Activated CD4-positive, alpha-beta T cell treated with anti-CD3 and anti-CD28 coated beads, Interleukin-2, amount 50 U/mL, for 48 hours (primary cell): ENCODE measurements at regions not wholly inside any gene's neighbourhood (a gene's known extent, or its start where the extent isn't known, plus 50 kb on each side); places are given as distances from the start of the nearest gene placed in this dataset.

Source experiments
- DNase-seq, 2 experiments: peaks; one replicate each; pipeline ENCODE4 v3.0.0-alpha.2; 2020

DNA sequence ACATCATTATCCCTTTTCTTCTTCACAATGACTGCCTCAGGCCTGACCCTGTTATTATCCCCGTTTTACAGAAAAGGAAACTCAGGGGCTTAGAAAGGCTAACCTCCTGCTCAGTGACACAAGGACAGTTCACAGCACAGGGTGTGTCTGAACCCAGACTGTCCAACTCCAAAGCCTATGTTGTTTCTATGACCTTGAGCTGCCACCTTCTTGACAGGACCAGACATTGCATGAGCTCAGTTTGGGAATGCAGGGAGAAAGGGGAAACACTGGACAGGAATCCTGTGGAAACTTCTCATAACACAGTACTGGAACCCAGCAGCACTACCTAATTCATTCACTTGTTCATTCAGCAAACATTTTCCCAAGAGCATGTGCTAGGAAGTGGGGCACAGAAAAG lies 472.8 kb downstream of the CDK5RAP2 start:
- no peak for DNase-seq

- no peak for DNase-seq
Measured at GRCh38 chr9:120104771-120105170, 475.2 kb downstream of the CDK5RAP2 start.

DNA sequence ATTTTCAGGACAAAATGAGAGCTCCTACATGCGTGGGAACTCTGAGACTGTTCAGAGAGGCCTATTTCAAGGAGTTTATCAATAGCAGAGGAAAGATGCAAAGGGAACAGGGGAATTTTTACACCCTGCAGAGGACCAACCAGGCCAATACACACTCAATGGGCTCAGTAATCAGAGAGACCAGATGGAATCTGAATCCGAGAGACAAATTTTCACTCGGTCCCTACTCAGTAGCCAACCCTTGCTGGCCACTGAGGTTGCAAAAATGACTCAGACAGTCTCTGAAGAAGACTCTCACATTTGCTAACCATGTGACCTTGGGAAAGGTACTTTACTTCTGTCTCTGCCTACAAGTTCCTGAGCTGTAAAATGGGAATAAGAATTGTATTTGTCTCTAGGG lies 479.4 kb downstream of the CDK5RAP2 start:
- DNase-seq = no peak

- DNase-seq = no peak
Measured at GRCh38 chr9:120099065-120099464, 480.9 kb downstream of the CDK5RAP2 start.

- no peak for DNase-seq
Measured at GRCh38 chr9:120098584-120098983, 481.4 kb downstream of the CDK5RAP2 start.

DNA sequence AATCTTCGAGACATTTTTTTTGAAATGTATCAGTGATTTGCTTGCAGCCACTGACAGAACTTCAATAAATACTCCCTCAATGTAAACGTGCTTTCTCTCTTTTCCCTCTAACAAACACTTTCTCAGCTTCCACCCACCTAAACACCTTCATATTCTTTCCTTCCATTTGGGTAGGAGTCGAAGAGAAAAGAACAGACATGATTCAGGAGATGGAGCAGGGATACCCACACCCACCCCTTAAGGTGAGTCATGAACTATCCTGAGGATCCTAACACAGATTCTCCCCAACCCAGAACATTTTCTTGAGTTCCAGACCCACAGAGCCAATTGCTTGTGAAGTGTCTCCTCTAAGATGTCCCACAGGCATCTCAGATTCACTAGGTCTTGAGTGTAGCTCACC lies 488.8 kb downstream of the CDK5RAP2 start:
- DNase-seq = no peak

DNA sequence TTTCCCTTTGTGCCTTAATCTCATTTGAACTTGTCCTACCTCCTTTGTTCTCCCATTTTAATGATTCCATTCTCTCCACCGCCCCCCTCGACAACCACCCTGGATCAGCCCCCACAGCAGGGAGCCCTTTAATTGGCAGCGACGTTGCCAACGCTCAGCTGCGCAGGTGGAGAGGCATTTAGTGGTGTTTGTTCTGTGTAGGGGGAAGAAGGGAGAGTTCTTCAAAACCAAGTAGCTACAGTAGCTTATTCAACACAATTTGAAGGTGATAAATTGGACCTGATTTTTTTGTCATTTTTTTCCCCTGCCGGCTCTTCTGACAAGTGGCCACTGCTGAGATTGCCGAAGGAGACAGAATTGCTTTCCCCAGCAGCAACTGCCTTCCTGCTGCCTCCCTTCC lies 499.1 kb downstream of the CDK5RAP2 start:
- no peak for DNase-seq

DNA sequence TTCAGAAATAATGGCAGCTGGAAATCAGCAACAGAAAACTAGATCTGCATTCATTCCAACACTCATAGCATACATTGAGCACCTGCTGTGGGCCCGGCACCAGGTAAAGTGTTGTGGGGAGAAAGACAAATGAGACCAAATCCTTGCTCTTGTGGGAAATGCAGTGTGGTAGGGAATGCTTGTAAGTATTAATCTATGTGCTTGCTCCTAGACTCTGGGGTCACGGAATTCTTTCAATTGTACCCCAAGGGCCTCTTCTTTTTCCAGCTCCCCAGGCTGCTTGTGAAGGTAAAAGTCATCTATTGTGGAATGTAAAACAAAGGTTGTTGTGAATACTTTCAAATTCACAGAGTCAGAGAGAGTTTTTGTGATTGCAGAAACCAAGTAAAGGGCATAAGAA lies 501.9 kb downstream of the CDK5RAP2 start:
- no peak for DNase-seq

DNA sequence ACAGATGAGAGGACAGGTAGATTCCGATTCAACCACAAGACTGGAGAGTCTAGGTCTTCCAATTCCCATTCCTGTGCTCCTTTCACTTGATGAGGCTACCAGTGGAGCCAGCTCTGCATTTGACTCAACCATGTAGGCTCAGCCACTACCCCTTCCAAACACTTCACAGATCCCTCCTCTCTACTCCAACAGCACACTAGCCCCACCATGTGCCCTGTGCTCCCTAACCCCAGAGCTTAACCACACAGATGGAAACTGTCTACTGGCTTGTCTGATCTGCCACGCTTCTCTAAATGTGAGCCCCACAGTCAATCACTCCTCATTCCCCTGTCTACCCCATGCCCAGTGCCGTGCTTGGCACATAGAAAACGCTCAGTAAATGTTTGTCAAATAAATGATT lies 508.2 kb downstream of the CDK5RAP2 start:
- DNase-seq = no peak

DNA sequence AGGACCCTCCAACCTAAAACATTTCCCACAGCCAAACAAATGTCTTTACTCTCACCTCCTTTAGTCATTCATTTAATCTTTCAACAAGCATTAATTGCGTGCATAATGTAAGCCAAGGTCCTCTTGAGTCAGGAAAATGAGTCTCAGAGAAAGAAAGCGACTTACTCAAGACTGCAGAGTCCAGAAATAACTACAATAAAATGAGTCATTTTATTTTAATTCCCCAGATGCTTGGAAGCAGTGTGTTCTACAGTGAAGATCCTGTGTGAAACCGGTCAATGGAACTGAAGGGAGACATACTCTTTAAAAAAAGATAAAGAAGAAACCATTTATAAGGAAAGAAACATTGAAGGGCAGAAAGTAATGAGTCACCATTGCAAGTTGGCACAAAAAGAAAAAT lies 513.7 kb downstream of the CDK5RAP2 start:
- no peak for DNase-seq

DNA sequence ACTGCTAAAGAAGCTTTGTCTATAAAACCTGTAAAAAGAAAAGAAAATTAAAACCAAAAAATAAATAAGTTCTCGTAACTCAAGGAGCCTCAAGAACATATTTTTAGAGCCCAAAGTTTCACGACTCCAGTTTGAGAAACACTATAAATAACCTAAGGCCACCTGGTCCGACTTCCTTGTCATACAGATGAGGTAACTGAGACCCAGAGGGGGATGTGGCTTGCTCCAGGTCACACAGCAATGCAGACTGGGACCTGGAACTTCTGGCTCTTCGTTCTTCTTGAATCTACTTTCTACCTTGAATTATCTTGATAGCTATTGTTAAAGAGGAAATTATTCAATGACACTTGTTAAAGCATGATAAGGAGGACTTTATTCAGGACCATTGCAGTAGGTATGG lies 514.8 kb downstream of the CDK5RAP2 start:
- no peak for DNase-seq

DNA sequence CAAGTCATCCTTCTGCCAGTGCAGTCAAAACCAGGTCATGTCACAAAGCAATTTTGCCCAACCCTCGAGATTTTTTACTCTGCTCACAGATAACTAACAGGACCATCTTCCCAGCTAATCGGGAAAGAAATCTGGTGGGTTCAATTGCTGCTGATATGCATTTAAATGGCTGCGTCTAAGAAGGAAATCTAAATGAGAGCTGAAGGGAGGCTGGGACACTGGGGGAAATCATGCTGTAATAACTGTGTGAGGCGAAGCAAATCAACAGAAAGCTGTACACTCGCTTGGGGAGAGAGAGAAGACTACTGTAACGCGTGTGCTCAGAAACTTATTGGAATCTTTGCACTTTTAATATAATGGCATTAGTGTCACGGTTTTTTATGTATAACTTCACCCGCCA lies 535.0 kb downstream of the CDK5RAP2 start:
- no peak for DNase-seq

- no peak for DNase-seq
Measured at GRCh38 chr9:120043448-120043847, 536.5 kb downstream of the CDK5RAP2 start.

DNA sequence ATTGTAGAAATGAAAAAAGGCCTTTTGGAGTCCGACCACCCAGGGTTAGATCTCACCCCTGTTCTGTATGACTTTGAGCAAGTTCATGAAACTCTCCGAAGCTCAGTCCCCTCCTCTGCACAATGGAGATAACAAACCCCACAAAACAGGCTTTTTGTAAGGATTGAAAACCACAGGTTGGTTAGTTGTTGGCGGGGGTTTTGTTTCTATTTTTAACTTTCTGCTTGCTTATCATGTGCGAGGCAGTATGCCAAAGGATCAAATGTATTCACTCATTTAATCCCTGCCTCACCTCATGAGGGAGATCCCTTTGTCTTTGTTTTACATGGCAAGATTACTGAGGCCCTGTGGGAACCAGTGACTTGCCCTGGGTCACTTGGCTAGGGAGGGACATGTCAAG lies 539.1 kb downstream of the CDK5RAP2 start:
- no peak for DNase-seq

- no peak for DNase-seq
Measured at GRCh38 chr9:120038342-120038741, 541.6 kb downstream of the CDK5RAP2 start.

GRCh38 chr9:120032639-120033038 lies 547.3 kb downstream of the CDK5RAP2 start:
- no peak for DNase-seq

- DNase-seq = no peak
Measured at GRCh38 chr9:120030847-120031246, 549.1 kb downstream of the CDK5RAP2 start.

GRCh38 chr9:120018550-120018949 lies 561.4 kb downstream of the CDK5RAP2 start:
- DNase-seq = no peak

DNA sequence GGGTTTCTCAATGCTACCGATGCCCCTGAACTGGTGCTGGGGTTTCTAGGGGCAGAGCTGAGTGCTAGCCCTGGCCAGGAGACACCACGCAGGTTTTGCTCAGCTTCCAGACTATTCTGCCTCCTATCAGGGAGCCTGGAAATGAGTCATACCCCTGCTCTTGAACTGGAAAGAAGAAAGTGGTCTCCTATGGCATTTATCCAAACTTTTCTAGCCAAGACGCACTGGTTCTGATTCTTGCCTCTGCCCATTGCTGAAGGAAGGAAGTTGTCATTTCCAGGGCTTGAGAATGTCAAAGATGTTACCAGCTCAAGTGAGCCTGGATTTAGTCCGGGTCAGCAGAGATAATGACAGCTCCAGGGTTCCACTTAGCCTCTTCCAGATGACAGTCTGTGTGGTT lies 561.9 kb downstream of the CDK5RAP2 start:
- no peak for DNase-seq

DNA sequence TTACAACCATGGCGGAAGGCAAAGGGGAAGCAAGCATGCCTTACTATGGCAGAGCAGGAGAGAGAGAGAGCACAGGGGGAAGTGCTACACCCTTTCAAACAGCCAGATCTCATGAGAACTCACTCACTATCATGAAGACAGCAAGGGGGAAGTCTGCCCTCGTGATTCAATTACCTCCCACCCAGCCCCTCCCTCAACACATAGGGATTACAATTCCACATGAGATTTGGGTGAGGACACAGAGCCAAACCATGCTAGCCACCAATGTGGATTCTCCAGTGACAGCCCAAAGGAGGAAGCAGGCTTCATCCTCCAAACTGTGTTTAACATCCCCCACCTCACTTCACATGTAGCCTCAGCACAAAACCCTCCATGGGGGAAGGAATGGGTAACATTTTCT lies 563.7 kb downstream of the CDK5RAP2 start:
- no peak for DNase-seq

DNA sequence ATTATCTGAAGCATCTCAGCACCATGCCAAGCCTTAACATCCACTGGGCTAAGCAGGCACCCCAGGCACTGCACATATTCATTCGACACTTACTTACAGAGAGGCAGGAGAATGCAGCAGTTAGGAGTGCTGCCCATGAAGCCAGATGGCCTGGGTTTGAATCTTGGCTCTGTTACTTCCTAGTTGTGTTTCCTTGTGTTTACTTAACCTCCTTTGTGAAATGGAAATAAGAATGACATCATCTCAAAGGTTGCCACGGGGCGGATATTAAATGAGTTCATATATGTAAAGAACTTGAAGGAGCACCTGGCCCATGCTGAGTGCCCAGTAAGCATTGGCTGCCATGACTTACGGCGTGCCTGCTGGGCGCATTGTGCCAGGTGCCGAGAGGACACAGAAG lies 565.2 kb downstream of the CDK5RAP2 start:
- DNase-seq = no peak

DNA sequence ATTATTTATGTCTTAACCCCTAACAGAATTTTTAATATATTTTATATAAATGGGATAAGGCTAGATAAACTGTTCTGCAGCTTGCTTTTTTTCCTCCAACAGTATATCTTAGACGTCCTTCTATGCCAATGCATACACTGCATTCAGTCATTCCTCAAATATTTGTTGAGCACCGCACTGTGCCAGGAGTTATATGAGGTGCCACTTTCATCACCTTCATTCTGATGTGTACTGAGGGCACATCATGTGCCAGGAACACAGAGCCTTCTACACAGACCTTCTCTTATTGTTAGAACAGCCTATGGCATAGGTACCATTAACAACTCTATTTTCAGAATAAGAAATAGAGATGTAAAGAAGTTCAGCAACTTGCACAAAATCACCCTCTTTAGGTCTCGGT lies 570.1 kb downstream of the CDK5RAP2 start:
- no peak for DNase-seq

DNA sequence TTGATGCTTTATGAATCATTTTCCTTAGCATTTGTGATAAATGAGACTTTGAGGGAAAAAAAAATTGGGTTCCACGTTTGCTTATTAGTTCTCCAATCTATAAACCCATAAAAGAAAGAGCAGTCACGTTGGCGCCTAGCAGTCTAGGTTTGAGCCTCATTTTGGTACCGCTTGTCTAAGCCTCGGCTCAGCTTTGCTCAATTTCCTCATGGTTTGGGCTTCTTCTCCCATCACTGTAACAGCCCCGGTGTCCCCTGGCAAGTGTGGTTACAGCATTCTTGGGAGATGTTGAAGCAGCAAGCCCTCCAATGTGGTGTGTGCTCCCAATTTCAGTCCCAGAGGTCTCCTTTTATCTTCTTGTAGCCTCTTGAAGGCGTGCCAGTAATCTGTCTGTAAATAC lies 578.4 kb downstream of the CDK5RAP2 start:
- no peak for DNase-seq

GRCh38 chr9:119998614-119999013 lies 581.4 kb downstream of the CDK5RAP2 start:
- no peak for DNase-seq

DNA sequence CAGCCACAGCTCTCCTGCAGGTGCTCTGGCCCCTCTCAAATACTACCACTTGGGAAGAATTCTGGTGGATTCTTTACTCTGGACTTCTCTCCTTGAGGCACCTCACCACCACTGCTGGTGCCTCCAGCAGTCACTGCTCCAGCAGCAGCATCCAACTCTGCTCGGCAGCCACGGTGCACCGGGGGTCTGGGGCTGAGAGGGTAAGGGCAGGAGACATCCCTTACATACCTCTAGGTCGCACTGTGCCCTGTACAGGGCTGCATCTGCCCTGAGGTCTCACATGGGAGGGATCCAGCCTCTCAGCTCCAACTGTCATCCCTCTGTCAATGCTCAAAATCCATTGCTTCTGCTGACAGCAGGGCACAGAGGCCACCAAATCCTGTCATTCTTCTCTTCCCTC lies 588.2 kb downstream of the CDK5RAP2 start:
- DNase-seq = no peak

DNA sequence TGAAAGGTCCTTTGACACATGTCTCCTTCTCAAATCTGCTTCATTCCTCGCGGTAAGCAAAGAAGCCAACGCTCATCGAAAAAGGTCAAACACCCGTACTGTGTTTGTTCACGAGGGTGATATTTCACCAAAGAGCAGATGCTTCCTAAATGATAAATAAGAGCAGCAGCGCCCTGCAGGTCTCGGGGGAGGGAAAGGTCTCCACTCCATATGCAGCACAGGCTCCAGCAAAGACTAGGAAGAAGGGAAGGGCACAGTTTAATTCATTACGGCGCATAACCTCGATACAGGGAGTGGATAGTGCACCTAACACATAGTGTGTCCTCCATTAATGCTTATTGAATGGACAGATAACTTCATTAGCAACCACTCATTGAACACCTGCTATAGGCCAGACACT lies 593.3 kb downstream of the CDK5RAP2 start:
- no peak for DNase-seq
